SK-MEL-5 (cell line): ENCODE measurements at regions not wholly inside any gene's neighbourhood (a gene's known extent, or its start where the extent isn't known, plus 50 kb on each side); places are given as distances from the start of the nearest gene placed in this dataset.

Source experiments
- DNase-seq: peaks from one replicate; pipeline ENCODE4 v3.0.0-alpha.2; 2016; ENCODE audit warnings: low read depth, low spot score
- in situ Hi-C: cut with HindIII; loops from 2 replicates; pipeline ENCODE4 v1.10.0; 2016; ENCODE audit warnings: low sequenced_read_pairs, high pct_unique_total_duplicates, low pct_unique_long_range_greater_than_20kb

DNA sequence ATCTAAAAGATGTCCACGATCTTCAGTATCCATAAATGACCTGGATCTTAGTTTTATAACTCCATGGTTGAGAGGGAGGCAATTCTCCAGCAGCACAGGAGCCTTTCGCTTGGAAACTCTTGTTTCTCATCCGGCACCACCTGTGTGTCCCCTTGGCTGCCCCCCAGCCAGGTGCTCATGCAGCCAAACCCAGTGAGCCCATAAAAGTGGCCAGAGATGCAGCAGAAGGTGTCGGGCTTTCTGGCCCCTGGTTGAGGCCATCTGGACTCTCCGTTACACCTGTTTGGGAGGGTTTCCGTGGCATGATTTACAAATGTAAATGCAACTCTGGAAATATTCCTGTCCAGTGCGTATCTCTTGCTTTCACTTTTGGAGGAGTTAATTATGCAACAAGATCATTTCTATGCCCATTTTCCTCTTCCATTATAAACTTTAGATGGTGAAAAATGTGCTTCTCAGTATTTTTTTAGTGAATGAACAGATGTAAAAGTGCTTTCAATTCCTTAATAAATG lies 291.1 kb downstream of the DIO2 start:
- DNase-seq = no peak
- in situ Hi-C loops = no loop called here
